Transverse colon (tissue), 4 donors: ENCODE measurements at regions not wholly inside any gene's neighbourhood (a gene's known extent, or its start where the extent isn't known, plus 50 kb on each side); places are given as distances from the start of the nearest gene placed in this dataset.

Source experiments
- DNase-seq: peaks from one replicate; pipeline ENCODE4 v3.0.0-alpha.2; 2019
- H3K27ac ChIP-seq, 4 donors: fragments of 200-600 bp; sonication (generic); 2 replicates each; pipeline ENCODE4 v1.5.1; 2016 to 2018; ENCODE audit warnings: inconsistent platforms in 4 of 4
- H3K27me3 ChIP-seq: fragments of 200-600 bp; sonication (generic); 2 replicates; pipeline ENCODE4 v1.5.1; 2017; ENCODE audit warnings: inconsistent platforms
- H3K36me3 ChIP-seq, 4 donors: fragments of 200-600 bp; sonication (generic); 2 replicates each; pipeline ENCODE4 v1.5.1; 2017 to 2019; ENCODE audit warnings: inconsistent platforms in 4 of 4
- H3K4me1 ChIP-seq, 4 donors: fragments of 200-600 bp; sonication (generic); 2 replicates each; pipeline ENCODE4 v1.5.1; 2017 to 2020; ENCODE audit warnings: inconsistent platforms in 4 of 4
- H3K4me3 ChIP-seq, 4 donors: fragments of 200-600 bp; sonication (generic); 1 replicate in 1 of 4; 2 replicates in 3 of 4; pipeline versions ENCODE4 v1.5.1 to v1.6.1; 2017 to 2019; ENCODE audit warnings: inconsistent platforms in 4 of 4
- H3K9me3 ChIP-seq, 2 donors: fragments of 200-600 bp; sonication (generic); 2 replicates each; pipeline ENCODE4 v1.5.1; 2017 to 2019; ENCODE audit warnings: inconsistent platforms in 2 of 2
- CTCF ChIP-seq, 5 experiments: fragments of 200-600 bp in 3 of 5; fragments of 450-650 bp in 2 of 5; sonication (generic) in 3 of 5; IDR thresholded peaks; 1 replicate in 2 of 5; 2 replicates in 3 of 5; pipeline ENCODE4 v1.5.1; 2016 to 2017; ENCODE audit warnings: antibody characterized with exemption in 5 of 5, inconsistent platforms in 3 of 5, mild to moderate bottlenecking in 2 of 5, moderate library complexity in 1 of 5
- EP300 ChIP-seq: sonication (generic); formaldehyde crosslinking; IDR thresholded peaks from one replicate; pipeline ENCODE4 v1.6.1; 2017; ENCODE audit warnings: antibody characterized with exemption, low read depth
- POLR2A ChIP-seq: fragments of 450-650 bp; IDR thresholded peaks from one replicate; pipeline ENCODE4 v1.6.1; 2016; ENCODE audit warnings: antibody characterized with exemption, mild to moderate bottlenecking, moderate library complexity
- POLR2AphosphoS5 ChIP-seq, 3 donors: sonication (generic); formaldehyde crosslinking; IDR thresholded peaks; one replicate each; pipeline ENCODE4 v1.6.1; 2016; ENCODE audit warnings: antibody characterized with exemption in 3 of 3
- WGBS, 2 donors: methylation state at CpG; one replicate each; pipeline ENCODE4 v1.1.5; 2018; ENCODE audit warnings: low coverage in 1 of 2; 5-methylcytosine and 5-hydroxymethylcytosine counted together
- in situ Hi-C, 4 donors: fragments of 200-750 bp; cut with MboI; loops; one replicate each; pipeline versions ENCODE4 v1.15.0 to v1.15.1; 2017; ENCODE audit warnings: low sequenced_read_pairs in 3 of 4, low pct_ligation_motif_present in 1 of 4, low pct_unique_long_range_greater_than_20kb in 1 of 4
- intact Hi-C: fragments of 100-400 bp; cut with DNase I; formaldehyde crosslinking; loops from one replicate; pipeline ENCODE4 v1.15.1; 2023; ENCODE audit warnings: low total_unique reads

- DNase-seq, result no peak
- H3K27me3 ChIP-seq, result no peaks in the 10 kb centered on the region
- intact Hi-C loops, result no loop called here
- no peak overlapping the region for H3K27ac ChIP-seq
- no peak overlapping the region for H3K4me3 ChIP-seq
- no peaks in the 10 kb centered on the region for H3K4me1 ChIP-seq
- in situ Hi-C loops, result no loop called here
- no peak for TF ChIP-seq POLR2AphosphoS5 (IDR thresholded peaks at IDR 0.05)
- TF ChIP-seq CTCF (IDR thresholded peaks at IDR 0.05), result no peak
- H3K36me3 ChIP-seq, result no peaks in the 10 kb centered on the region
- H3K9me3 ChIP-seq, result no peaks in the 10 kb centered on the region
- 86 to 95% methylated on average over 2 of the region's 2 CpGs for WGBS, 2 donors
Measured at GRCh38 chr3:188080091-188080490, 73.9 kb upstream of the LPP start.

DNA sequence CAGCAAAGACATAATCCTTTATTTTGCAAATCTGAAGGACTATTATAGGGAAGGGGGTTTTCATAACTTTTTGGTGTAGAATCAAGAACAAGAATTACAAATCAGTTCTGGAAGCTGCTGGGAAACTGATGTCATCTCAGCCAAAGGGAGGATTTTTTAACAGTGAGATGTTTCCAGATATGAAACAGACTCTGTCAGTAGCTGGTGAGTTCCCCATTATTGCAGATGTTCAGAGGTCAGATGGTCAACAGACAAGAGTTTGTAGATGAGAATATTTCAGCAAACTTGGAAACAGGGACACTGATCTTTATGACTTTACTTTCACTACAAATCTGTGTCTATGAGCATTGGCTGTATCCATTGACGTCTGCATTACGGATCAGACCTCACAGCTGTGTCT lies 71.9 kb upstream of the LPP start:
- Histone ChIP-seq H3K9me3 (no peaks in the 10 kb centered on the region), H3K4me1 (no peaks in the 10 kb centered on the region), H3K4me3 (no peak overlapping the region), H3K27ac (no peak overlapping the region), H3K27me3 (no peaks in the 10 kb centered on the region), H3K36me3 (no peaks in the 10 kb centered on the region)
- 40 to 100% methylated on average over 1 to 2 of the region's 2 CpGs for WGBS, 2 donors
- in situ Hi-C loops, result no loop called here
- TF ChIP-seq EP300 (no peak), POLR2AphosphoS5 (IDR thresholded peaks at IDR 0.05) (no peak), CTCF (IDR thresholded peaks at IDR 0.05) (no peak), POLR2A (no peak)
- intact Hi-C loops, result no loop called here
- DNase-seq, result no peak

DNA sequence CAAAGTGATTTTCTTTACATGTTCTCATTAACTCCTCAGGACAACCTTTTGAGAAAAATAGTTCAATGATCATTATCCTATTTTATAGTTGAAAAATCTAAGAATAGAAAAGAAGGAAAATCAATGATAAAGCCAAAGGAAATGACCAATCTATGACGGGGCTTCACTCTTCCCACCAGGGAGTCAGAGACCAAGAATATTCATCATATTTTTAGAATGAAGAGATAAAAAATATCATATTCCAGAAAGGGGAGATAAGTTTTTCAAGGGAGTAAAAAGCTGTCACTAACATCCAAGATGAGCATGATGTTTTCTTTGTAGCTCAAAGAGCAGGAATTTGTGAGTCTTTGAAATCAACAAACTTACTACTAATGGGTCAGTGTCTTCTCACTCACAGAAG lies 71.5 kb upstream of the LPP start:
- no peaks in the 10 kb centered on the region for H3K27me3 ChIP-seq
- no peaks in the 10 kb centered on the region for H3K9me3 ChIP-seq
- WGBS, 2 donors, result 80 to 90% methylated on average over 1 of the region's 1 CpG
- H3K4me3 ChIP-seq, result no peak overlapping the region
- no peak for DNase-seq
- no peaks in the 10 kb centered on the region for H3K36me3 ChIP-seq
- intact Hi-C loops (no loop called here), in situ Hi-C loops (no loop called here)
- H3K4me1 ChIP-seq, result no peaks in the 10 kb centered on the region
- TF ChIP-seq CTCF (IDR thresholded peaks at IDR 0.05) (no peak), EP300 (no peak), POLR2AphosphoS5 (IDR thresholded peaks at IDR 0.05) (no peak), POLR2A (no peak)
- H3K27ac ChIP-seq, result no peak overlapping the region

- Histone ChIP-seq H3K4me1 (no peaks in the 10 kb centered on the region), H3K36me3 (no peaks in the 10 kb centered on the region), H3K27me3 (no peaks in the 10 kb centered on the region), H3K27ac (no peak overlapping the region), H3K9me3 (no peaks in the 10 kb centered on the region), H3K4me3 (no peak overlapping the region)
- intact Hi-C loops (no loop called here), in situ Hi-C loops (no loop called here)
- DNase-seq, result no peak
- TF ChIP-seq CTCF (IDR thresholded peaks at IDR 0.05), result no peak
- TF ChIP-seq EP300, result no peak
- TF ChIP-seq POLR2AphosphoS5 (IDR thresholded peaks at IDR 0.05), result no peak
- TF ChIP-seq POLR2A, result no peak
- 85 to 100% methylated on average over 1 of the region's 1 CpG for WGBS, 2 donors
Measured at GRCh38 chr3:188083011-188083410, 70.9 kb upstream of the LPP start.
